Endothelial cell of umbilical vein (primary cell): ENCODE measurements at regions not wholly inside any gene's neighbourhood (a gene's known extent, or its start where the extent isn't known, plus 50 kb on each side); places are given as distances from the start of the nearest gene placed in this dataset.

Experiments
- BruUV-seq: library from RNA; stranded (reverse); fragments of 400-500 nt; replicated peaks from 2 replicates; lab custom pipeline; 2021; lab: Mats Ljungman, UMichigan
- CTCF ChIA-PET: fragments of 300-600, 350-600 bp; sonication (Branson Sonifier 250); formaldehyde crosslinking; loops from one replicate; lab custom pipeline; 2021; ENCODE audit warnings: antibody characterized with exemption, inconsistent platforms; lab: Charles Lee
- POLR2A ChIA-PET: fragments of 300-600, 350-600 bp; sonication (Branson Sonifier 250); formaldehyde crosslinking; loops from one replicate; lab custom pipeline; 2021; ENCODE audit warnings: antibody characterized with exemption, inconsistent platforms; lab: Charles Lee
- DNase-seq: peaks from one replicate; pipeline ENCODE4 v3.0.0-alpha.2; 2011; ENCODE audit warnings: low read depth, low spot score
- FAIRE-seq: peaks from 2 replicates; lab custom pipeline; 2011; peaks lifted over from hg19 to GRCh38; lab: Jason Lieb, UNC
- H2AFZ ChIP-seq: 2 replicates; pipeline ENCODE4 v1.6.0; 2012; ENCODE audit warnings: low read depth, low read length, control low read depth, inconsistent platforms
- H3K27ac ChIP-seq: 2 replicates; pipeline ENCODE4 v1.5.1; 2011; ENCODE audit warnings: low read depth, mild to moderate bottlenecking, control low read depth, low read length, moderate library complexity; ENCODE audit not compliant: insufficient read depth
- H3K27me3 ChIP-seq, 2 experiments: 2 replicates each; pipeline versions ENCODE4 v1.6.0 to v1.6.1; 2011; ENCODE audit warnings: low read length in 2 of 2, mixed read lengths in 1 of 2; ENCODE audit not compliant: control insufficient read depth in 2 of 2, insufficient read depth in 2 of 2
- H3K36me3 ChIP-seq, 2 experiments: 2 replicates in 1 of 2; 3 replicates in 1 of 2; pipeline ENCODE4 v1.5.1; 2011; ENCODE audit warnings: low read length in 2 of 2, mild to moderate bottlenecking in 1 of 2, moderate library complexity in 1 of 2; ENCODE audit not compliant: control insufficient read depth in 2 of 2, insufficient read depth in 2 of 2; ENCODE audit errors: extremely low read depth in 1 of 2
- H3K4me1 ChIP-seq: 3 replicates; pipeline ENCODE4 v1.5.1; 2011; ENCODE audit warnings: mild to moderate bottlenecking, low read length; ENCODE audit not compliant: control insufficient read depth, insufficient read depth; ENCODE audit errors: extremely low read depth
- H3K4me2 ChIP-seq: 2 replicates; pipeline ENCODE4 v1.6.1; 2011; ENCODE audit warnings: low read length, control low read depth, mixed read lengths; ENCODE audit not compliant: insufficient read depth
- H3K4me3 ChIP-seq, 3 experiments: fragments of 200-600 bp in 1 of 3; sonication (generic), shearing (Covaris generic) in 1 of 3; replicated peaks in 1 of 3; 2 replicates each; pipeline ENCODE4 v1.5.1; 2011 to 2016; ENCODE audit warnings: control low read depth in 3 of 3, low read length in 3 of 3, mild to moderate bottlenecking in 2 of 3, inconsistent platforms in 1 of 3, low read depth in 1 of 3, moderate library complexity in 1 of 3; ENCODE audit not compliant: insufficient read depth in 1 of 3
- H3K79me2 ChIP-seq: 2 replicates; pipeline ENCODE4 v1.6.0; 2012; ENCODE audit warnings: low read length, inconsistent platforms; ENCODE audit not compliant: control insufficient read depth, insufficient read depth
- H3K9ac ChIP-seq: replicated peaks from 2 replicates; pipeline ENCODE3; 2011; ENCODE audit warnings: low read length, control low read depth; ENCODE audit not compliant: insufficient read depth; ENCODE audit errors: extremely low read depth
- H3K9me1 ChIP-seq: replicated peaks from 3 replicates; pipeline ENCODE4 v1.6.0; 2011; ENCODE audit warnings: mild to moderate bottlenecking, low read length; ENCODE audit not compliant: control insufficient read depth, insufficient read depth; ENCODE audit errors: extremely low read depth
- H3K9me3 ChIP-seq: replicated peaks from 2 replicates; pipeline ENCODE4 v1.5.1; 2012; ENCODE audit warnings: low read length, inconsistent platforms; ENCODE audit not compliant: control insufficient read depth, insufficient read depth
- H4K20me1 ChIP-seq: replicated peaks from 2 replicates; pipeline ENCODE3; 2011; ENCODE audit warnings: mild to moderate bottlenecking, low read length; ENCODE audit not compliant: control insufficient read depth, insufficient read depth; ENCODE audit errors: extremely low read depth
- CTCF ChIP-seq, 2 donors: IDR thresholded peaks; 1 replicate in 1 of 2; 2 replicates in 1 of 2; pipeline ENCODE4 v1.5.1; 2011; ENCODE audit warnings: low read length in 2 of 2, mild to moderate bottlenecking in 2 of 2, moderate library complexity in 2 of 2, control low read depth in 1 of 2, inconsistent platforms in 1 of 2, low read depth in 1 of 2; ENCODE audit not compliant: insufficient read depth in 1 of 2; ENCODE audit errors: extremely low read depth in 1 of 2
- EZH2 ChIP-seq: IDR thresholded peaks from 2 replicates; pipeline ENCODE4 v1.6.1; 2012; ENCODE audit warnings: borderline replicate concordance, low read depth, mild to moderate bottlenecking, moderate library complexity, low read length, inconsistent platforms; ENCODE audit not compliant: severe bottlenecking
- FOS ChIP-seq: IDR thresholded peaks from 2 replicates; pipeline ENCODE4 v1.6.1; 2011; ENCODE audit warnings: mild to moderate bottlenecking, low read length, moderate library complexity, borderline replicate concordance; ENCODE audit not compliant: insufficient read depth
- GATA2 ChIP-seq: IDR thresholded peaks from 2 replicates; pipeline ENCODE4 v1.7.0; 2011; ENCODE audit warnings: low read depth, mild to moderate bottlenecking, moderate library complexity, mixed read lengths, low read length; ENCODE audit not compliant: insufficient read length, insufficient read depth
- JUN ChIP-seq: IDR thresholded peaks from 2 replicates; pipeline ENCODE4 v1.6.1; 2011; ENCODE audit warnings: borderline replicate concordance, low read depth; ENCODE audit not compliant: insufficient read length, insufficient read depth
- MYC ChIP-seq: IDR thresholded peaks from one replicate; pipeline ENCODE4 v1.6.1; 2011; ENCODE audit warnings: mild to moderate bottlenecking, low read depth, low read length
- POLR2A ChIP-seq: IDR thresholded peaks from 2 replicates; pipeline ENCODE4 v1.6.1; 2012; ENCODE audit warnings: low read depth, mild to moderate bottlenecking, control low read depth, low read length
- POLR2AphosphoS5 ChIP-seq: IDR thresholded peaks from 2 replicates; pipeline ENCODE4 v1.6.1; 2012; ENCODE audit warnings: low read depth, mild to moderate bottlenecking, control low read depth, low read length, moderate library complexity; ENCODE audit not compliant: insufficient read depth
- dilution Hi-C: fragments of 300-500 bp; cut with MboI; formaldehyde crosslinking; loops from one replicate; pipeline ENCODE4 v1.15.0; 2019; ENCODE audit warnings: low sequenced_read_pairs; ENCODE audit not compliant: extremely low pct_ligation_motif_present
- intact Hi-C: fragments of 100-400 bp; cut with micrococcal nuclease; formaldehyde crosslinking; loops from one replicate; pipeline ENCODE4 v1.10.0; 2022
- TF ChIP-seq, protein P1 (sequence below): IDR thresholded peaks from 2 replicates; pipeline ENCODE4 v1.6.1; 2011; ENCODE audit not compliant: insufficient read depth, insufficient read length

- dilution Hi-C loops (no loop called here), intact Hi-C loops (no loop called here)
- Histone ChIP-seq H3K9me3 (no peaks in the 10 kb centered on the region), H4K20me1 (no peaks in the 10 kb centered on the region), H3K79me2 (no peaks in the 10 kb centered on the region), H2AFZ (no peak overlapping the region), H3K4me2 (no peak overlapping the region), H3K27me3 (no peaks in the 10 kb centered on the region), H3K4me3 (no peak overlapping the region), H3K4me1 (no peaks in the 10 kb centered on the region), H3K9me1 (no peaks in the 10 kb centered on the region), H3K27ac (no peak overlapping the region), H3K36me3 (no peaks in the 10 kb centered on the region), H3K9ac (no peak overlapping the region)
- ChIA-PET POLR2A (no interaction called here), CTCF (interaction anchor here (0.6 kb wide), 1 partner anchor 118 kb away, joined by 3 read pairs; no protein-coding TSS in a partner anchor)
- no peak for FAIRE-seq
- BruUV-seq = no TSS peak
- TF ChIP-seq EZH2 (no peak), POLR2A (no peak), FOS (no peak), CTCF (IDR thresholded peaks at IDR 0.05; ENCODE audit: extremely low read depth in 1 of 2, insufficient read depth in 1 of 2, low read depth in 1 of 2, low read length in 2 of 2) (no peak), JUN (no peak), POLR2AphosphoS5 (no peak), GATA2 (no peak), MYC (no peak)
- TF ChIP-seq, protein P1, sequence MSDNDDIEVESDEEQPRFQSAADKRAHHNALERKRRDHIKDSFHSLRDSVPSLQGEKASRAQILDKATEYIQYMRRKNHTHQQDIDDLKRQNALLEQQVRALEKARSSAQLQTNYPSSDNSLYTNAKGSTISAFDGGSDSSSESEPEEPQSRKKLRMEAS = no peak
- no peak for DNase-seq
Measured at GRCh38 chr2:125254010-125254409, 1228.9 kb downstream of the CNTNAP5 start.
